ENCODE measurements at regions not wholly inside any gene's neighbourhood (a gene's known extent, or its start where the extent isn't known, plus 50 kb on each side); places are given as distances from the start of the nearest gene placed in this dataset.

GRCh38 chr11:45071232-45071631, 75.2 kb upstream of the PRDM11 start:
- WGBS, 3 donors, result 88 to 100% (median 91%) methylated on average over 1 of the region's 1 CpG

GRCh38 chr11:45073685-45074141, 72.7 kb upstream of the PRDM11 start:
- no peak overlapping the region for H3K27ac ChIP-seq
- intact Hi-C loops (cut with DNase I), result no loop called here
- no peaks in the 10 kb centered on the region for H3K4me1 ChIP-seq (ENCODE audit: insufficient read depth)
- TF ChIP-seq, protein P1, sequence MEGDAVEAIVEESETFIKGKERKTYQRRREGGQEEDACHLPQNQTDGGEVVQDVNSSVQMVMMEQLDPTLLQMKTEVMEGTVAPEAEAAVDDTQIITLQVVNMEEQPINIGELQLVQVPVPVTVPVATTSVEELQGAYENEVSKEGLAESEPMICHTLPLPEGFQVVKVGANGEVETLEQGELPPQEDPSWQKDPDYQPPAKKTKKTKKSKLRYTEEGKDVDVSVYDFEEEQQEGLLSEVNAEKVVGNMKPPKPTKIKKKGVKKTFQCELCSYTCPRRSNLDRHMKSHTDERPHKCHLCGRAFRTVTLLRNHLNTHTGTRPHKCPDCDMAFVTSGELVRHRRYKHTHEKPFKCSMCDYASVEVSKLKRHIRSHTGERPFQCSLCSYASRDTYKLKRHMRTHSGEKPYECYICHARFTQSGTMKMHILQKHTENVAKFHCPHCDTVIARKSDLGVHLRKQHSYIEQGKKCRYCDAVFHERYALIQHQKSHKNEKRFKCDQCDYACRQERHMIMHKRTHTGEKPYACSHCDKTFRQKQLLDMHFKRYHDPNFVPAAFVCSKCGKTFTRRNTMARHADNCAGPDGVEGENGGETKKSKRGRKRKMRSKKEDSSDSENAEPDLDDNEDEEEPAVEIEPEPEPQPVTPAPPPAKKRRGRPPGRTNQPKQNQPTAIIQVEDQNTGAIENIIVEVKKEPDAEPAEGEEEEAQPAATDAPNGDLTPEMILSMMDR (IDR thresholded peaks at IDR 0.05), result no peak
- no peaks in the 10 kb centered on the region for H3K9me3 ChIP-seq
- H3K4me3 ChIP-seq, result no peak overlapping the region
- no peaks in the 10 kb centered on the region for H3K36me3 ChIP-seq
- DNase-seq, result no peak
- 49 to 58% (median 55%) methylated on average over 11 of the region's 11 CpGs for WGBS, 3 donors
- H3K27me3 ChIP-seq, result no peaks in the 10 kb centered on the region

More at GRCh38 chr11:45071232-45071631, 75.2 kb upstream of the PRDM11 start:
- Histone ChIP-seq H3K27ac (no peak overlapping the region), H3K27me3 (no peaks in the 10 kb centered on the region), H3K4me3 (no peak overlapping the region), H3K9me3 (no peaks in the 10 kb centered on the region), H3K4me1 (ENCODE audit: insufficient read depth) (no peaks in the 10 kb centered on the region), H3K36me3 (no peaks in the 10 kb centered on the region)
- TF ChIP-seq, protein P1 (IDR thresholded peaks at IDR 0.05), result no peak
- TF ChIP-seq EP300 (IDR thresholded peaks at IDR 0.05), result no peak
- TF ChIP-seq POLR2A (IDR thresholded peaks at IDR 0.05), result no peak
- intact Hi-C loops (cut with DNase I), result no loop called here
- no peak for DNase-seq

DNA sequence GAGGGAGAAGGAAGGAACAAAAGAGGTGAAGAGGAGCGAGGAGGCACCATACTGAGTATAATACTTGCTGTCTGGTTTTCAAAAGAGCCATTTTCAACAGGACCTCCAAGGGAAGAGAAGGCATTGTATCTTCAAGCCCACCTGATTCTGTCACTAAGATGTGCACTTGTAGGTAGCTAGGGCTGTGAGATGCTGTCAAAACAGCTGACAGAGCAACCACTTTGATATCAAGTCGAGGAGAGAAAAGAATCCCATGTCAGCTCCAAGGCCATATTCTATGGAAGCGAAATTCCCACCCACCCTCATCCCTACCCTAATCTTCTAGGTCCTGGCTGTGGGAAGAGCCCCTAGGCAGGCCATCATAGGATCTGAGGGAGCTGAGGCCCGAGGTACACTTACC, 70.9 kb upstream of the PRDM11 start:
- H3K9me3 ChIP-seq, result no peaks in the 10 kb centered on the region
- H3K4me3 ChIP-seq, result no peak overlapping the region
- no peaks in the 10 kb centered on the region for H3K4me1 ChIP-seq (ENCODE audit: insufficient read depth)
- intact Hi-C loops (cut with DNase I), result no loop called here
- no peak for DNase-seq
- WGBS, 3 donors, result 66 to 87% (median 71%) methylated on average over 4 of the region's 4 CpGs
- H3K27me3 ChIP-seq, result no peaks in the 10 kb centered on the region
- no peak overlapping the region for H3K27ac ChIP-seq
- TF ChIP-seq EP300 (IDR thresholded peaks at IDR 0.05) (no peak), POLR2A (IDR thresholded peaks at IDR 0.05) (no peak)
- TF ChIP-seq, protein P1 (IDR thresholded peaks at IDR 0.05), result no peak
- H3K36me3 ChIP-seq, result no peaks in the 10 kb centered on the region

DNA sequence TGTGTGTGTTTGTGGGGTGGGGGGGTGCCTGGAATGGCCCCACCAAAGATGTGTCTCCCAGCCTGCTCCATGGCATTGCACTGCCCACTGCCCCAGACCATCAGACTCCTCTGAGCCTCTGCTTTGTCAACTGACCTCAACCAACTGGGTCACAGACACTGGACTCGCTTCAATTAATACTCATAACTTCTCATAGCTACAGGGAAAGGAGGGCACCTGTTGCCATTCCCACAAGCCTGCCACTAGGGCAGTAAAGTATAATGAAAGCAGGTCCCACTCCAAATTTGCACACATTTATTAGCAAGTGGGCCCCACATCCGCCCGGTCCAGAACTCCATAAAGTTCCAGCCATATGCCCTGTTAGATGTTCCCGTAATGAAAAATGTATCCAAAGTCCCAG, 70.5 kb upstream of the PRDM11 start:
- intact Hi-C loops (cut with DNase I), result no loop called here
- no peaks in the 10 kb centered on the region for H3K9me3 ChIP-seq
- 96 to 100% (median 99%) methylated on average over 4 of the region's 4 CpGs for WGBS, 3 donors

More for the DNA sequence above, 70.5 kb upstream of the PRDM11 start:
- H3K36me3 ChIP-seq, result no peaks in the 10 kb centered on the region
- H3K27me3 ChIP-seq, result no peaks in the 10 kb centered on the region
- DNase-seq, result no peak
- H3K4me1 ChIP-seq (ENCODE audit: insufficient read depth), result no peaks in the 10 kb centered on the region
- no peak overlapping the region for H3K27ac ChIP-seq
- TF ChIP-seq POLR2A (IDR thresholded peaks at IDR 0.05) (no peak), EP300 (IDR thresholded peaks at IDR 0.05) (no peak)
- TF ChIP-seq, protein P1 (IDR thresholded peaks at IDR 0.05), result no peak
- H3K4me3 ChIP-seq, result no peak overlapping the region

Measured in ovary (tissue), 7 donors.